B cell (primary cell): ENCODE measurements at regions not wholly inside any gene's neighbourhood (a gene's known extent, or its start where the extent isn't known, plus 50 kb on each side); places are given as distances from the start of the nearest gene placed in this dataset.

Experiments
- CTCF ChIP-seq: fragments of 200-600 bp; IDR thresholded peaks from one replicate; pipeline ENCODE4 v1.8.0; 2022; ENCODE audit warnings: antibody characterized with exemption, mild to moderate bottlenecking
- EZH2 ChIP-seq: IDR thresholded peaks from 2 replicates; pipeline ENCODE4 v1.6.1; 2012; ENCODE audit warnings: borderline replicate concordance, low read depth, mild to moderate bottlenecking, moderate library complexity, low read length; ENCODE audit not compliant: insufficient read depth, poor library complexity, severe bottlenecking

DNA sequence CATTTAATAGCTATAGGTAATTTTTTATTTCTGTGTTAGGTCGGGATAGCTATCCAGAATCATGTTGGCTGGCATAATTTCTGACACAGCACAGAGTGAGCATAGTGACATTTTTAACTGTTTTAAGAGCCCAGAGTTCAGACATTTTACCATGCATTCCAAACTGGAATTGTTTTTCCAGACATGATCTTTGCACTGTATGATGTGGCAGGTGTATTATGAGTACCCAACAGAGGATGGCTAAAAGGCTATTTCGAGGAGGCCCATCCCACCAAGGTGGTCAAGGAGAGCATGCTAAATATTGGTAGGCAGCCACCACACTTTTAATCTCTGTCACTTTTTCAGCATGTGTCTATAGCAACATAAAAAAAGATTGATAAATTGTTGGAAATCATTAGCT, 137.3 kb upstream of the ST6GALNAC5 start:
- no peak for TF ChIP-seq CTCF
- no peak for TF ChIP-seq EZH2
